ENCODE measurements at regions not wholly inside any gene's neighbourhood (a gene's known extent, or its start where the extent isn't known, plus 50 kb on each side); places are given as distances from the start of the nearest gene placed in this dataset.

- intact Hi-C loops (cut with micrococcal nuclease) (no loop called here), in situ Hi-C loops (cut with MboI) (no loop called here)
- H3K9ac ChIP-seq (ENCODE audit: insufficient read depth in 1 of 2, low read depth in 2 of 2, low read length in 2 of 2), result no peak overlapping the region
- no peak overlapping the region for H3K27ac ChIP-seq (ENCODE audit: extremely low read depth, low read depth, low read length)
- ChIA-PET POLR2A (interaction anchor here (0.6 kb wide), 1 partner anchor 155 kb away, joined by 3 read pairs; no protein-coding TSS in a partner anchor), CTCF (ENCODE audit: low intra/inter-chr PET ratio) (no interaction called here)
- 0% methylated on average over 6 of the region's 6 CpGs for WGBS (ENCODE audit: insufficient coverage, low coverage, missing lambda C conversion rate)
- no peak overlapping the region for H3K4me3 ChIP-seq
- no peak overlapping the region for H3K4me2 ChIP-seq (ENCODE audit: insufficient read depth, low read length)
- TF ChIP-seq EZH2 (IDR thresholded peaks at IDR 0.05; ENCODE audit: borderline replicate concordance, low read depth, low read length) (no peak), ZNF197 (CRISPR knock-in tag; IDR thresholded peaks at IDR 0.05; ENCODE audit: low read depth) (no peak)
- TF ChIP-seq, protein P1, sequence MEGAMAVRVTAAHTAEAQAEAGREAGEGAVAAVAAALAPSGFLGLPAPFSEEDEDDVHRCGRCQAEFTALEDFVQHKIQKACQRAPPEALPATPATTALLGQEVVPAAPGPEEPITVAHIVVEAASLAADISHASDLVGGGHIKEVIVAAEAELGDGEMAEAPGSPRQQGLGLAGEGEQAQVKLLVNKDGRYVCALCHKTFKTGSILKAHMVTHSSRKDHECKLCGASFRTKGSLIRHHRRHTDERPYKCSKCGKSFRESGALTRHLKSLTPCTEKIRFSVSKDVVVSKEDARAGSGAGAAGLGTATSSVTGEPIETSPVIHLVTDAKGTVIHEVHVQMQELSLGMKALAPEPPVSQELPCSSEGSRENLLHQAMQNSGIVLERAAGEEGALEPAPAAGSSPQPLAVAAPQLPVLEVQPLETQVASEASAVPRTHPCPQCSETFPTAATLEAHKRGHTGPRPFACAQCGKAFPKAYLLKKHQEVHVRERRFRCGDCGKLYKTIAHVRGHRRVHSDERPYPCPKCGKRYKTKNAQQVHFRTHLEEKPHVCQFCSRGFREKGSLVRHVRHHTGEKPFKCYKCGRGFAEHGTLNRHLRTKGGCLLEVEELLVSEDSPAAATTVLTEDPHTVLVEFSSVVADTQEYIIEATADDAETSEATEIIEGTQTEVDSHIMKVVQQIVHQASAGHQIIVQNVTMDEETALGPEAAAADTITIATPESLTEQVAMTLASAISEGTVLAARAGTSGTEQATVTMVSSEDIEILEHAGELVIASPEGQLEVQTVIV (CRISPR knock-in tag; IDR thresholded peaks at IDR 0.05; ENCODE audit: borderline replicate concordance), result no peak
- no peaks in the 10 kb centered on the region for H3K79me2 ChIP-seq (ENCODE audit: control insufficient read depth, insufficient read depth, low read length)
- no peaks in the 10 kb centered on the region for H4K20me1 ChIP-seq (replicated peaks; ENCODE audit: control insufficient read depth, insufficient read depth, low read length)
- H3K9me1 ChIP-seq (ENCODE audit: control insufficient read depth, insufficient read depth, low read length), result no peaks in the 10 kb centered on the region
- H3K27me3 ChIP-seq (ENCODE audit: control insufficient read depth in 2 of 2, insufficient read depth in 2 of 2, low read length in 2 of 2), result no peaks in the 10 kb centered on the region
- no peak for DNase-seq (ENCODE audit: extremely low read depth in 1 of 4, low spot score in 3 of 4)
- no peaks in the 10 kb centered on the region for H3K9me3 ChIP-seq (replicated peaks; ENCODE audit: control insufficient read depth, insufficient read depth, low read depth, low read length)
- no peaks in the 10 kb centered on the region for H3K36me3 ChIP-seq (ENCODE audit: control insufficient read depth, insufficient read depth, low read length)
- ATAC-seq, result no peak
- no peaks in the 10 kb centered on the region for H3K4me1 ChIP-seq (replicated peaks in 1 of 2; ENCODE audit: control insufficient read depth in 2 of 2, insufficient read depth in 2 of 2, low read length in 2 of 2)
- H2AFZ ChIP-seq (ENCODE audit: low read depth, low read length), result no peak overlapping the region
- FAIRE-seq, result no peak
- BruUV-seq (replicated peaks), result no TSS peak
Observed at GRCh38 chr2:161570424-161571050, 53.7 kb upstream of the SLC4A10 start.
